HepG2 (cell line): ENCODE measurements at regions not wholly inside any gene's neighbourhood (a gene's known extent, or its start where the extent isn't known, plus 50 kb on each side); places are given as distances from the start of the nearest gene placed in this dataset.

ENCODE experiments used
- HMG20A ChIP-seq: IDR thresholded peaks from 2 replicates; pipeline ENCODE4 v1.6.1; 2016; ENCODE audit warnings: borderline replicate concordance
- KAT8 ChIP-seq: IDR thresholded peaks from 2 replicates; pipeline ENCODE4 v1.6.1; 2016; ENCODE audit warnings: missing genetic modification reagents, missing compliant biosample characterization

GRCh38 chr7:132690174-132690573 lies 113.9 kb upstream of the PLXNA4 start:
- TF ChIP-seq KAT8 (CRISPR knock-in tag) = no peak
- TF ChIP-seq HMG20A (CRISPR knock-in tag) = no peak
